H1 (cell line): ENCODE measurements at regions not wholly inside any gene's neighbourhood (a gene's known extent, or its start where the extent isn't known, plus 50 kb on each side); places are given as distances from the start of the nearest gene placed in this dataset.

Experiments used
- ATF3 ChIP-seq: IDR thresholded peaks from 2 replicates; pipeline ENCODE4 v1.6.1; 2011; ENCODE audit warnings: low read depth, mild to moderate bottlenecking, low read length; ENCODE audit not compliant: insufficient read depth
- CHD2 ChIP-seq: IDR thresholded peaks from 2 replicates; pipeline ENCODE4 v1.6.1; 2012; ENCODE audit warnings: low read length, improper control_type of control experiment
- CTCF ChIP-seq, 3 experiments: IDR thresholded peaks; 1 replicate in 2 of 3; 2 replicates in 1 of 3; pipeline versions ENCODE4 v1.5.1 to v1.6.1; 2011; ENCODE audit warnings: low read length in 3 of 3, mild to moderate bottlenecking in 3 of 3, inconsistent platforms in 2 of 3, low read depth in 1 of 3, moderate library complexity in 1 of 3; ENCODE audit not compliant: insufficient read depth in 1 of 3; ENCODE audit errors: control extremely low read depth in 1 of 3
- EP300 ChIP-seq, 2 experiments: IDR thresholded peaks; 1 replicate in 1 of 2; 2 replicates in 1 of 2; pipeline ENCODE4 v1.6.1; 2011 to 2012; ENCODE audit warnings: low read depth in 2 of 2, low read length in 2 of 2, mild to moderate bottlenecking in 2 of 2, borderline replicate concordance in 1 of 2, inconsistent platforms in 1 of 2, moderate library complexity in 1 of 2
- EZH2 ChIP-seq: fragments of 200-600 bp; sonication (generic); IDR thresholded peaks from 2 replicates; pipeline ENCODE4 v1.7.1; 2012; ENCODE audit warnings: low read depth, mild to moderate bottlenecking, moderate library complexity, low read length, inconsistent platforms; ENCODE audit not compliant: severe bottlenecking
- HDAC6 ChIP-seq: IDR thresholded peaks from one replicate; pipeline ENCODE4 v1.7.1; 2012; ENCODE audit warnings: low read depth, mild to moderate bottlenecking, inconsistent platforms, low read length, moderate library complexity
- KDM1A ChIP-seq: fragments of 200-600, 300-600 bp; sonication (generic); IDR thresholded peaks from 2 replicates; pipeline ENCODE4 v1.7.1; 2016; ENCODE audit warnings: mild to moderate bottlenecking, low read length, borderline replicate concordance
- MAFK ChIP-seq: IDR thresholded peaks from 2 replicates; pipeline ENCODE4 v1.6.1; 2012; ENCODE audit warnings: low read depth, mild to moderate bottlenecking, improper control_type of control experiment, low read length
- PHF8 ChIP-seq: fragments of 200-600 bp; sonication (generic); conservative IDR thresholded peaks from 2 replicates; pipeline ENCODE4 v1.7.1; 2012; ENCODE audit warnings: low read depth, mild to moderate bottlenecking, inconsistent platforms, low read length, moderate library complexity
- POLR2A ChIP-seq, 2 experiments: IDR thresholded peaks; 1 replicate in 1 of 2; 2 replicates in 1 of 2; pipeline ENCODE4 v1.6.1; 2011; ENCODE audit warnings: low read depth in 2 of 2, low read length in 2 of 2, mild to moderate bottlenecking in 2 of 2; ENCODE audit errors: control extremely low read depth in 1 of 2
- RBBP5 ChIP-seq: IDR thresholded peaks from 2 replicates; pipeline ENCODE4 v1.7.1; 2012; ENCODE audit warnings: low read depth, mild to moderate bottlenecking, inconsistent platforms, low read length, moderate library complexity, borderline replicate concordance
- RFX5 ChIP-seq: IDR thresholded peaks from 2 replicates; pipeline ENCODE4 v1.6.1; 2011; ENCODE audit warnings: low read depth, low read length, improper control_type of control experiment, borderline replicate concordance
- TCF12 ChIP-seq: IDR thresholded peaks from 2 replicates; pipeline ENCODE4 v1.6.1; 2011; ENCODE audit warnings: low read depth, mild to moderate bottlenecking, low read length

- TF ChIP-seq CTCF (IDR thresholded peaks at IDR 0.05; ENCODE audit: control extremely low read depth in 1 of 3, insufficient read depth in 1 of 3, low read depth in 1 of 3, low read length in 3 of 3) (no peak), RBBP5 (no peak), POLR2A (IDR thresholded peaks at IDR 0.05; ENCODE audit: control extremely low read depth in 1 of 2, low read depth in 2 of 2, low read length in 2 of 2) (no peak), MAFK (no peak), EP300 (IDR thresholded peaks at IDR 0.05; ENCODE audit: borderline replicate concordance in 1 of 2, low read depth in 2 of 2, low read length in 2 of 2) (no peak), PHF8 (no peak), CHD2 (no peak), EZH2 (no peak), KDM1A (no peak), ATF3 (no peak), RFX5 (no peak), TCF12 (no peak), HDAC6 (no peak)
Measured at GRCh38 chr11:23252426-23252825, 392.2 kb upstream of the CCDC179 start.
